HFF-Myc (cell line): ENCODE measurements at regions not wholly inside any gene's neighbourhood (a gene's known extent, or its start where the extent isn't known, plus 50 kb on each side); places are given as distances from the start of the nearest gene placed in this dataset.

Source experiments
- DNase-seq: peaks from one replicate; pipeline ENCODE4 v3.0.0-alpha.2; 2011; ENCODE audit warnings: low read depth; ENCODE audit errors: extremely low read depth
- H3K4me3 ChIP-seq: replicated peaks from 2 replicates; pipeline ENCODE4 v1.5.1; 2011; ENCODE audit warnings: low read depth, mild to moderate bottlenecking, control low read depth, low read length
- TF ChIP-seq, protein P1 (sequence below): IDR thresholded peaks from 2 replicates; pipeline ENCODE4 v1.5.1; 2012; ENCODE audit warnings: mild to moderate bottlenecking, low read depth, low read length, control low read depth; ENCODE audit errors: missing control alignments

DNA sequence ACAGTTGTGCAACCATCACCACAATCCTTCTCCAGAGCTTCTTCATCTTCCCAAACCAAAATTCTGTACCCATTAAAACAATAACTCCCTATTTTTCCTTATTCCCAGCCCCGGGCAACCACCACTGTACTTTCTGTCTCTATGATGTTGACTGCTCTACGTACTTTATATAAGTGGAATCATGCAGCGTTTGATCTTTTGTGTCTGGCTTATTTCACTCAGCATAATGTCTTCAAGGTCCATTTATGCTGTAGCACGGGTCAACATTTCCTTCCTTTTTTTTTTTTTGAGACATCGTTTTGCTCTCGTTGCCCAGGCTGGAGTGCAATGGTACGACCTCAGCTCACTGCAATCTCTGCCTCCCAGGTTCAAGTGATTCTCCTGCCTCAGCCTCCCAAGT is 162.7 kb upstream of the GSC start:
- TF ChIP-seq, protein P1, sequence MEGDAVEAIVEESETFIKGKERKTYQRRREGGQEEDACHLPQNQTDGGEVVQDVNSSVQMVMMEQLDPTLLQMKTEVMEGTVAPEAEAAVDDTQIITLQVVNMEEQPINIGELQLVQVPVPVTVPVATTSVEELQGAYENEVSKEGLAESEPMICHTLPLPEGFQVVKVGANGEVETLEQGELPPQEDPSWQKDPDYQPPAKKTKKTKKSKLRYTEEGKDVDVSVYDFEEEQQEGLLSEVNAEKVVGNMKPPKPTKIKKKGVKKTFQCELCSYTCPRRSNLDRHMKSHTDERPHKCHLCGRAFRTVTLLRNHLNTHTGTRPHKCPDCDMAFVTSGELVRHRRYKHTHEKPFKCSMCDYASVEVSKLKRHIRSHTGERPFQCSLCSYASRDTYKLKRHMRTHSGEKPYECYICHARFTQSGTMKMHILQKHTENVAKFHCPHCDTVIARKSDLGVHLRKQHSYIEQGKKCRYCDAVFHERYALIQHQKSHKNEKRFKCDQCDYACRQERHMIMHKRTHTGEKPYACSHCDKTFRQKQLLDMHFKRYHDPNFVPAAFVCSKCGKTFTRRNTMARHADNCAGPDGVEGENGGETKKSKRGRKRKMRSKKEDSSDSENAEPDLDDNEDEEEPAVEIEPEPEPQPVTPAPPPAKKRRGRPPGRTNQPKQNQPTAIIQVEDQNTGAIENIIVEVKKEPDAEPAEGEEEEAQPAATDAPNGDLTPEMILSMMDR = no peak
- no peak for DNase-seq
- H3K4me3 ChIP-seq = no peak overlapping the region

DNA sequence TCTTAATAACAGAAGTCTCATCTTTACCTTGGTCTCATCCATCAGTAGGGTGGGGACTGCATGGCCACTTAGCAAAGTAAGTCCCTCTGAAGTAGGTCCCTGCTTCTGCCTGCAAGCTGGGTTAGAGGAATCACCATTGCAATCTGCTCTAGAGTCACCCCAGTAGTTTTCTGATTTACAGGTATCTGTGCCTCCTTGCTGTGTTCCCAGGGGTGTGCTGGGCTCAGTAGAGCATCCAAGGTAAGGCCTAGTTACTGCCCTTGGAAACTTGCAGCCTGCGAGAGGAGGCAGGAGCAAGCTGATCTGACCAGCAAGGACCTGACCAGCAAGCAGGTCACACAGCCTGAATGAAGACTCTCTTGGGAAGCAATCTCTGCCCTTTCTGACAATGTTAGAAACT is 160.8 kb upstream of the GSC start:
- no peak for DNase-seq
- TF ChIP-seq, protein P1 = no peak
- H3K4me3 ChIP-seq = no peak overlapping the region

DNA sequence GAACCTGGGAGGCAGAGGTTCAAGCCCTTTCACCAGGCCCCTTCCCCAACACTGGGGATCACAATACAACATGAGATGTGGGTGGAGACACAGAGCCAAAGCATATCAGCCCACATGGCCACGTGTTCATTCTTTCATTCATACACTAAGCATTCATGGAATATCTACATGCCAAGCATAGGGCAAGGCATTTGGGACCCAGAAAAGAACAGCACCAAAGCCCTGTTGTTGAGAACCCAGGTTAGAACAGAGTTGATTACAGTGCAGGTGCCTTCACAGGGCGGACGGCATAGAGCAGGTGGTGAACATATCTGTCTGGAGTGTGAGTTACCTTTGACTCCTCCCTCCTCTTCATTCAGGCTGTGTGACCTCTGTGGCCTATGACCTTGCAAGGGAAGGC is 159.4 kb upstream of the GSC start:
- H3K4me3 ChIP-seq = no peak overlapping the region
- no peak for DNase-seq
- TF ChIP-seq, protein P1 = no peak

DNA sequence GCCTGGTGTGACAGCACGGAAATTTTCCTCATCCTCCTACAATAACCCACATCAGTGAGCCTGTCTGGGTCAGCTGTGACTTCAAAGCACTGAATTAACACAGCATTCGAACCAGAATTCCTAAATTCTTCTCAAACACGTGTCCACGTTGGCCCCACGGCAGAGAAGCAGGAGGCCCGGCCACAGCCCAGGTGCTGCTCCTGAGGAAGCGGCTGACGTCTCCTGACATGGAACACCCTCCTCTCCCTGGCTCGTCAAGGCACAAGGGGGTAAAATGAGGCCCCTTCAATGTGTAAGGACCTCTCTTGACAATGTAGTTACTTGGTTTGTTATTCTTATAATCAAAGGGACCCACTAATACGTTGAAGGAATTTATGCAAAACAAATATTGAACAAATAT is 156.3 kb upstream of the GSC start:
- no peak overlapping the region for H3K4me3 ChIP-seq
- TF ChIP-seq, protein P1 = no peak
- DNase-seq = no peak

DNA sequence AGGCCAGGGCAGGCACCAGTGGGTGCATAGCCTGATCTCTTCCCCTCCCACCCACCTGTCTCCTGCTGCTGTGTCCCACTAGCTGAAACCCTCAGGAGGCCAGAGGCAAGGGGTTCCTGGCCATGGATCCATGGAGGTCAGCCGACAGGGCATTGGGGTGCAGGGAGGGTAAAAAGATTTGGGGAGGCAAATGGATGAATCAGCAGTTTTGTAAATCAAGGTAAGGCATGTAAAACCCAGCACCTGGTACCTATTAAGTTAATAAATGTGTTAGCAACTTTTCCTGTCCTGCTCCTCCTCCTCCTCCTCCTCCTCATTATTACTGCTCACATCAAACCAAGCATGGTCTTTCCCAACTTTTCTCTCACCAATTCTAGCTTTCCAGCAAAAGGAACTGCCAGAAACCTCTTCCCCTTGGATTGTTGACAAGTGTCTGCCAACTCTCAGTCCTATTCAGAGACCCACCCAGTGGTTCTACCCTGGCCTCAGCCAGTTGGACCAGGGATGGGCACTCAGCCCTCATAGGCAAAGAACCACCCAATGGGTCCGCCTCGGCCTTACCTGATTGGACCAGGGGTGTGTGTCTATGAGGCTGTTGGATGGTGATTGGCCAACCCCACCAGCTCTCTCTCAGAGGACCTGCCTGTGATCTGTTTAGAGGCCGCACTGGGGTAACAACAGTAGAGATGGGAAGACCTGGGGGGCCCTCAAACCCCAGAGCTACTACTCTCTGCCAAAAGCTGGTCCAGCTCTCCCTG is 155.7 kb upstream of the GSC start:
- TF ChIP-seq, protein P1 = no peak
- H3K4me3 ChIP-seq = no peak overlapping the region
- DNase-seq = no peak

DNA sequence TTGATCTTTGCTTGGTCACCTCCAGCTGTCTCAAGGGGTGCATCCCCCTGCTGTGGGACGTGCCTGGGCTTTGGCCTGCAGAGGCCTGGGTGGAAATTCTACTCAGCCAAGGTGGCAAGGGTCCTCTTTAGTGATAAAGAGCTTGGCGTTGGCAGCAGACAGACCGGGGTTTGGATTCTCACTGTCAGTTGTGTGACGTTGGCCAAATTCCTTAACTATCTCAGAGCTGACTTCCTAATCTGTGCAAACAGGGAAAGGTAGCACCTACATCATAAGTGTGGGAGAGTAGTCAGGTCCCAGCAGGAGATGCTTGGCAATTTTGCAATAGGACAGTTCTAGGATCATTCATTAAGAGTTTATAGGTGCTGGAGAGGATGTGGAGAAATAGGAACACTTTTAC is 154.3 kb upstream of the GSC start:
- TF ChIP-seq, protein P1 = no peak
- H3K4me3 ChIP-seq = no peak overlapping the region
- no peak for DNase-seq

DNA sequence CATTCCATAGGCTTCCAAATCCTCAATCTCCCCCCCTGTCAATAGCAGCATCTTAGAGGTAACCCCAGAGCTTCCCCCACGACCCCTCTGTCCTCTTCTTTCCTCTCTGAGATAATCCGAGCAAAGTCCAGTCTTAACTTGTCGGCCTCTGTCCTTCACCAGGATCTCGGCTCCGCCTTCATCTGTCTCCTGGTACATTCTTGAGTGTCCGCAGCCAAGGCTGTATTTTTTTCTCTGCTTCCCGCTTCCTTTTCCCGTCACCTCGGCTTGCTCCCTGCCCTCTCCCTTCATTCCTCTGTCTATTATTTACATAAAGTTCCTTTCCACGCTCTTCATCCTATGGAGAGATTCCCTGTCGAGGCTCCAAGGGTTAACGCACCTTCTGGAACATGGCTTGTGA is 153.9 kb upstream of the GSC start:
- TF ChIP-seq, protein P1 = no peak
- no peak overlapping the region for H3K4me3 ChIP-seq
- DNase-seq = no peak
